ENCODE measurements at regions not wholly inside any gene's neighbourhood (a gene's known extent, or its start where the extent isn't known, plus 50 kb on each side); places are given as distances from the start of the nearest gene placed in this dataset.

DNA sequence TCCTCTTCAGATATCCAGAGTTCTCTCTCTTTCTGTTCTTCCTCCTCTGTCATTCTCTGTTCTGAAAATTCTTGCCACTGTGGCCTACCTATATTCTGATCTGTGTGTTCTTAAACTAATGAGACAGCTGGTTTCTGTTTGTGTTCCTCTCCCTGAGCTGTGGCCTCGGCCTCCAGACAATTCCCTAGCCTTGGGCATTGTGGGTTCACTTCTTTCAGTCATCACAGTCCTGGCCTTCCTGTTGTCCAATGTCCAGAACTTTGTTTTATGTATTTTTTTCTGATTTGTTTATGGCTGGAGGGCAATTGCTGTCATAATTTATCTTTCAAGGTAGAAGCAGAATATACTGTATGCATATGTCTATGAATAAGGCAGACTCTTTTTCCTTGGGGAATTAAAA lies 173.2 kb upstream of the MTPN start:
- Histone ChIP-seq H3K4me1 (no peaks in the 10 kb centered on the region), H3K36me3 (no peaks in the 10 kb centered on the region), H3K4me3 (no peak overlapping the region), H3K27me3 (no peaks in the 10 kb centered on the region), H3K9me3 (no peaks in the 10 kb centered on the region), H3K27ac (no peak overlapping the region)
- TF ChIP-seq, protein P1, sequence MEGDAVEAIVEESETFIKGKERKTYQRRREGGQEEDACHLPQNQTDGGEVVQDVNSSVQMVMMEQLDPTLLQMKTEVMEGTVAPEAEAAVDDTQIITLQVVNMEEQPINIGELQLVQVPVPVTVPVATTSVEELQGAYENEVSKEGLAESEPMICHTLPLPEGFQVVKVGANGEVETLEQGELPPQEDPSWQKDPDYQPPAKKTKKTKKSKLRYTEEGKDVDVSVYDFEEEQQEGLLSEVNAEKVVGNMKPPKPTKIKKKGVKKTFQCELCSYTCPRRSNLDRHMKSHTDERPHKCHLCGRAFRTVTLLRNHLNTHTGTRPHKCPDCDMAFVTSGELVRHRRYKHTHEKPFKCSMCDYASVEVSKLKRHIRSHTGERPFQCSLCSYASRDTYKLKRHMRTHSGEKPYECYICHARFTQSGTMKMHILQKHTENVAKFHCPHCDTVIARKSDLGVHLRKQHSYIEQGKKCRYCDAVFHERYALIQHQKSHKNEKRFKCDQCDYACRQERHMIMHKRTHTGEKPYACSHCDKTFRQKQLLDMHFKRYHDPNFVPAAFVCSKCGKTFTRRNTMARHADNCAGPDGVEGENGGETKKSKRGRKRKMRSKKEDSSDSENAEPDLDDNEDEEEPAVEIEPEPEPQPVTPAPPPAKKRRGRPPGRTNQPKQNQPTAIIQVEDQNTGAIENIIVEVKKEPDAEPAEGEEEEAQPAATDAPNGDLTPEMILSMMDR (IDR thresholded peaks at IDR 0.05), result no peak
- DNase-seq (ENCODE audit: low spot score), result no peak

DNA sequence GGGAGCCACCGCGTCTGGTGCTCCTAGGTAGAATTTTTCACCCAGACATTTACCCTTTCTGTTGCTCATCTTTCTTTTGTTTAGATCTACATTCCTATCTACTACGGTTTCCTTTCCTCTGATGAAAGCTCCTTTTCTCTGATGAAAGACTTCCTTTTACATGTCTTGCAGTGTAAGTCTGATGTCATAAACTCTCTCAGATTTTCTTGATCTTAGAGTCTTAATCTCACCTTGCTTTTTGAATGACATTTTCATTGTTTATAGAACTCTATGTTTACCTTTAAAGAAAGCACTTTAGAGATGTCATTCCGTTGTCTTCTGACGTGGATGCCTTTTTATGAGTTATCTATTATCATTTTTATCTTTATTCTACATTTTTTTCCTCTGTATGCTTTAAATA lies 171.8 kb upstream of the MTPN start:
- H3K27me3 ChIP-seq, result no peaks in the 10 kb centered on the region
- TF ChIP-seq, protein P1 (IDR thresholded peaks at IDR 0.05), result no peak
- no peak overlapping the region for H3K4me3 ChIP-seq
- no peaks in the 10 kb centered on the region for H3K4me1 ChIP-seq
- H3K36me3 ChIP-seq, result no peaks in the 10 kb centered on the region
- no peak overlapping the region for H3K27ac ChIP-seq
- H3K9me3 ChIP-seq, result no peaks in the 10 kb centered on the region
- DNase-seq (ENCODE audit: low spot score), result no peak

DNA sequence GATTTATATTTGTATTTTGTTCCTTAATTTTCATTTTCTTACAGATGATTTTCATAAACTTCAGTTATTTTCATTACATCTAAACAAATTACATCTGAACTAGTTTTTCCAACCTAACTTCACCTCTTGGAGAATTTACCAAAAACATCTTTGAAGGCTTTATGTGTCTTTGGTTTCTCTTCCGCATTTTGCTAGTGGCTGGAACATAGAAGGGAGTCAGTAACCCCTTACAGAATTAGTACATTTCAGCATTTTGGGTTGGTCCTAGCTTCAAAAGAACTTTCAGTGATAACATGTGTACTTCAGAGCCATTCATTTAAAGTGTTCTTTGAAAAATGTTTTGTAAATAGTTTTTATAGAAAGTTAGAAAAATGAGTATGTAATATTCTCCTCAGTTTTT lies 169.8 kb upstream of the MTPN start:
- no peaks in the 10 kb centered on the region for H3K36me3 ChIP-seq
- H3K4me3 ChIP-seq, result no peak overlapping the region
- H3K4me1 ChIP-seq, result no peaks in the 10 kb centered on the region
- H3K9me3 ChIP-seq, result no peaks in the 10 kb centered on the region
- H3K27me3 ChIP-seq, result no peaks in the 10 kb centered on the region
- no peak for DNase-seq (ENCODE audit: low spot score)
- TF ChIP-seq, protein P1 (IDR thresholded peaks at IDR 0.05), result no peak
- no peak overlapping the region for H3K27ac ChIP-seq

DNA sequence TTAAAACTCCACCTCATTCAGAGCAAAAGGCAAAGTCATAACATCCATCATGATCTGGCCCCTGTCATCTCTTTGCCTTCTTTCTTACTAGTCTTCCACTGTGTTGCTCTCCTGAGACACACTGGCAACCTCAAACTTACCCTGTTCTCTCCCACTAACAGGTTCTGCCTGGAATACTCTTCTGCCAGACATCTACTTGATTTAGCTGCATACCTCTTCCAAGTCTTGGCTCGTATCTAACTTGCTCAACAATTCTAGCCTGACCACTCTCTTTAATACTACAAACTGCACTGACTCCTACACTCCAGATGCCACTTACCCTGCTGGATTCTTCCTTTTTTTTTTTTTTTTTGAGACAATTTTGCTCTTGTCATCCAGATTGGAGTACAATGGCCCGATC lies 167.0 kb upstream of the MTPN start:
- TF ChIP-seq, protein P1 (IDR thresholded peaks at IDR 0.05), result no peak
- no peaks in the 10 kb centered on the region for H3K4me1 ChIP-seq
- no peaks in the 10 kb centered on the region for H3K27me3 ChIP-seq
- H3K4me3 ChIP-seq, result no peak overlapping the region
- no peaks in the 10 kb centered on the region for H3K36me3 ChIP-seq
- no peak for DNase-seq (ENCODE audit: low spot score)
- H3K27ac ChIP-seq, result no peak overlapping the region
- no peaks in the 10 kb centered on the region for H3K9me3 ChIP-seq

DNA sequence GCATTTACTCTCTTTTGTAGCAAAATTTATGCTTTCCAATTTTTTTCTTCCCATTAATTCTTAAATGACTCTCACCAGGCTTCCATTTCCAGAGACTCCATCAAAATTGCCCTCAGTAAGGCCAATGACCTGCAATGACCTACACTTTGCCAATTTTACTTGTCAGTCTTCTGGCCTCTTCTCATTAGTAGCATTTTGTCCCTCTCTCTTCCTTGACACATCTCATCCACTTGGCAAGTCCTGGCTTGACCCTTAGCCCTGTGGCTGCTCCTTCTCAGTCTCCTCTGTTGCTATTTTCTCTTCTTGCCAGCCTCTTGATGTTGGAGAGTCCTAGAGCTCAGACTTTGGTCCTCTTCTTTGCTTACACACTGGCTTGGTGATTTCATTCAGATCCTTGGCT lies 166.1 kb upstream of the MTPN start:
- Histone ChIP-seq H3K36me3 (no peaks in the 10 kb centered on the region), H3K27me3 (no peaks in the 10 kb centered on the region), H3K4me3 (no peak overlapping the region), H3K4me1 (no peaks in the 10 kb centered on the region), H3K27ac (no peak overlapping the region), H3K9me3 (no peaks in the 10 kb centered on the region)
- DNase-seq (ENCODE audit: low spot score), result no peak
- TF ChIP-seq, protein P1 (IDR thresholded peaks at IDR 0.05), result no peak

DNA sequence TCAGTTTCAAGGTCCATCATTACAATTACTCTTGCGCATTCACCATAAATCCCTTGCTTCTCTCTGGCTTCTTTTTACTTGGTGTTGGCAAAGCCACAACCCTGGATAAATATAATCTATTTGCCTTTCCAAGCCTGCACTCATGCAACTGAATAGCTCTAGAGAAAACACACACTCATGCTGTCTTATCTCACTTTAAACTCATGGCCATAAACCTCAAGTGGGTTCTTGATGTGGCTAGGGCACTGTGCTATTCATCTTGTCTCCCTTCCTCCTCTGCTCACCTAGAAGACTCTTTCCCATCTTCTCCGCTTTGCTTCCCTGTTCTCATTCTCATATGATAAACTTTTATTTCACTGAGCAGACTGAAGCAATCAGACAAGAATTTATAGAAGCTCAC lies 165.4 kb upstream of the MTPN start:
- Histone ChIP-seq H3K27me3 (no peaks in the 10 kb centered on the region), H3K27ac (no peak overlapping the region)
- TF ChIP-seq, protein P1 (IDR thresholded peaks at IDR 0.05), result no peak

More for the DNA sequence above, 165.4 kb upstream of the MTPN start:
- H3K4me3 ChIP-seq, result no peak overlapping the region
- no peaks in the 10 kb centered on the region for H3K9me3 ChIP-seq
- H3K36me3 ChIP-seq, result no peaks in the 10 kb centered on the region
- no peak for DNase-seq (ENCODE audit: low spot score)
- no peaks in the 10 kb centered on the region for H3K4me1 ChIP-seq
